GM13976 (cell line): ENCODE measurements at regions not wholly inside any gene's neighbourhood (a gene's known extent, or its start where the extent isn't known, plus 50 kb on each side); places are given as distances from the start of the nearest gene placed in this dataset.

Experiments used
- DNase-seq: peaks from one replicate; pipeline ENCODE4 v3.0.0; 2012; ENCODE audit warnings: low spot score
- CTCF ChIP-seq: IDR thresholded peaks from 2 replicates; pipeline ENCODE4 v1.5.1; 2012; ENCODE audit warnings: borderline replicate concordance, mild to moderate bottlenecking; ENCODE audit not compliant: insufficient read depth; ENCODE audit errors: extremely low read depth, missing control alignments, control extremely low read depth
- in situ Hi-C: fragments of 300-500 bp; cut with MboI; formaldehyde crosslinking; loops from one replicate; pipeline ENCODE4 v1.12.0; 2022; ENCODE audit warnings: low sequenced_read_pairs, mixed read lengths, inconsistent platforms; ENCODE audit not compliant: unreplicated experiment

GRCh38 chr11:81658722-81659121 lies 1074.9 kb downstream of the FAM181B start:
- TF ChIP-seq CTCF = no peak
- in situ Hi-C loops = no loop called here
- peak; percentile 5 for DNase-seq

GRCh38 chr11:81655351-81655750 lies 1078.3 kb downstream of the FAM181B start:
- TF ChIP-seq CTCF = no peak
- no peak for DNase-seq
- in situ Hi-C loops = no loop called here

GRCh38 chr11:81647374-81647773 lies 1086.3 kb downstream of the FAM181B start:
- in situ Hi-C loops = loop anchor here (25.0 kb wide), 1 partner anchor 590 kb away; no protein-coding TSS in a partner anchor
- DNase-seq = no peak
- TF ChIP-seq CTCF = no peak

- peak; percentile 23 for DNase-seq
- in situ Hi-C loops = loop anchor here (25.0 kb wide), 1 partner anchor 593 kb away; no protein-coding TSS in a partner anchor
- peak; percentile 50 for TF ChIP-seq CTCF
Measured at GRCh38 chr11:81644239-81644840, 1089.3 kb downstream of the FAM181B start.

GRCh38 chr11:81634483-81634882 lies 1099.2 kb downstream of the FAM181B start:
- in situ Hi-C loops = loop anchor here (25.0 kb wide), 1 partner anchor 603 kb away; no protein-coding TSS in a partner anchor
- no peak for TF ChIP-seq CTCF
- DNase-seq = no peak

GRCh38 chr11:81602508-81602907 lies 1131.2 kb downstream of the FAM181B start:
- DNase-seq = no peak
- in situ Hi-C loops = no loop called here
- no peak for TF ChIP-seq CTCF

- in situ Hi-C loops = no loop called here
- no peak for TF ChIP-seq CTCF
Measured at GRCh38 chr11:81596704-81597103, 1137.0 kb downstream of the FAM181B start.

More at GRCh38 chr11:81596704-81597103, 1137.0 kb downstream of the FAM181B start:
- DNase-seq = no peak
